GM12864 (cell line): ENCODE measurements at regions not wholly inside any gene's neighbourhood (a gene's known extent, or its start where the extent isn't known, plus 50 kb on each side); places are given as distances from the start of the nearest gene placed in this dataset.

Experiments
- DNase-seq: peaks from one replicate; pipeline ENCODE4 v3.0.0-alpha.2; 2011; ENCODE audit warnings: low read depth
- H3K4me3 ChIP-seq: 2 replicates; pipeline ENCODE4 v1.5.1; 2011; ENCODE audit warnings: mild to moderate bottlenecking, low read depth, low read length, control low read depth
- TF ChIP-seq, protein P1 (sequence below): IDR thresholded peaks from 2 replicates; pipeline ENCODE4 v1.5.1; 2011; ENCODE audit warnings: low read depth, mild to moderate bottlenecking, moderate library complexity, low read length, control low read depth, inconsistent platforms; ENCODE audit errors: missing control alignments

DNA sequence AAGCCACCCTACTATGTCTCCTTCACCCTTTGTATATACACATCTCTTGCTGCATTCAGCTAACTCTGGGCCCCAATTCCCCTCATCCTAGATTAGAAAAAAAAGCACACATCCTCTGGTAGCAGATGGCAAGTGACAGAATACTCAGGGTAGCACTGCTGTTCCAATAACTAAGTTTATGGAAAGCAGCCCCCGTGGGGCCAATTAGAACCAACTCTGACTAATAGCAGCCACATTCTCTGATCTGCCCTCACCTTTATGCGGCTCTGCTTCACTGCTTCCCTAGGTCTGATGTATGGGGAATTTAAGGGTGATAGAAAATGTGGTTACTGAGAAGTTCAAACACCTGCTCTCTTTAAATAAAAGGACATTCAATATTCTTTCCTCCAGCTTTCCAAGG, 74.9 kb upstream of the SETMAR start:
- DNase-seq = no peak
- TF ChIP-seq, protein P1, sequence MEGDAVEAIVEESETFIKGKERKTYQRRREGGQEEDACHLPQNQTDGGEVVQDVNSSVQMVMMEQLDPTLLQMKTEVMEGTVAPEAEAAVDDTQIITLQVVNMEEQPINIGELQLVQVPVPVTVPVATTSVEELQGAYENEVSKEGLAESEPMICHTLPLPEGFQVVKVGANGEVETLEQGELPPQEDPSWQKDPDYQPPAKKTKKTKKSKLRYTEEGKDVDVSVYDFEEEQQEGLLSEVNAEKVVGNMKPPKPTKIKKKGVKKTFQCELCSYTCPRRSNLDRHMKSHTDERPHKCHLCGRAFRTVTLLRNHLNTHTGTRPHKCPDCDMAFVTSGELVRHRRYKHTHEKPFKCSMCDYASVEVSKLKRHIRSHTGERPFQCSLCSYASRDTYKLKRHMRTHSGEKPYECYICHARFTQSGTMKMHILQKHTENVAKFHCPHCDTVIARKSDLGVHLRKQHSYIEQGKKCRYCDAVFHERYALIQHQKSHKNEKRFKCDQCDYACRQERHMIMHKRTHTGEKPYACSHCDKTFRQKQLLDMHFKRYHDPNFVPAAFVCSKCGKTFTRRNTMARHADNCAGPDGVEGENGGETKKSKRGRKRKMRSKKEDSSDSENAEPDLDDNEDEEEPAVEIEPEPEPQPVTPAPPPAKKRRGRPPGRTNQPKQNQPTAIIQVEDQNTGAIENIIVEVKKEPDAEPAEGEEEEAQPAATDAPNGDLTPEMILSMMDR = no peak
- no peak overlapping the region for H3K4me3 ChIP-seq

DNA sequence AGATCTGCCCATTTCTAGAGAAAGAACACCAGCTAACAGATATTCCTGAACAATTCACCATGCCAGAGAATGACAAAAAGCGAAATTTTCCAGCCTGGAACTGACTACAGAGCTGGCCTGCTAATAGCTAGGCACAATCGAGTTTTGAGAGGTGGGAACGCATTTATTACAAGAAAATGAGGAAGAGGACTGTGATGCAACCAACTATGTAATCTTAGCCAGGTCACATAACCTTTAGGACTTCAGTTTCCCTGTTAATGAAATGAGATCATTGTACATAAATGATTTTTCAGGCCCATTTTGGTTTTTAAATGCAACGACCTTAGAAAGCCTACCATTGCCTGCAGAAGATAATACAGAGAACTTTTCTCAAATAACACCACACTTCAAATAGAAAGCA, 72.1 kb upstream of the SETMAR start:
- no peak overlapping the region for H3K4me3 ChIP-seq
- DNase-seq = no peak
- TF ChIP-seq, protein P1 = no peak

- DNase-seq = no peak
Observed at GRCh38 chr3:4232798-4233197, 70.4 kb upstream of the SETMAR start.

DNA sequence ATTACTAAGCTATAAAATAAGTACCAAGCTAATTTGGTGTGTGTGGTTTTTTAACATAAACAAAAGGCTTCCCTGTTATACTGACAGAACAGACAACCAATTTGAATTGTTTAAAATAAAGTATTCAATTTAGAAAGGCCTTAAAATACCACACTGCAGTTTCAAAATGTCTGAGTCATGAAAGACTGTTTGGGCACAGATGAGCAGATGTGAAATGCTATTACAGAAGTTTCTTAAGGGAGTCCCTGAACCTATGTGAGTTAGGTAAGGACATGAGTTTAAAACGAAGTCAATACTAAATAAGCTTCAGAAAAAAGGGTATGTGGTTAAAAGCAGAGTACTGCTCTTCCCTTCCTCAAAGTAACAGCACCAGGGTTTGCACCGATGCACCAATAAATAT, 69.7 kb upstream of the SETMAR start:
- no peak for DNase-seq
- TF ChIP-seq, protein P1 = no peak
- no peak overlapping the region for H3K4me3 ChIP-seq

More at GRCh38 chr3:4232798-4233197, 70.4 kb upstream of the SETMAR start:
- no peak overlapping the region for H3K4me3 ChIP-seq
- TF ChIP-seq, protein P1 = no peak

DNA sequence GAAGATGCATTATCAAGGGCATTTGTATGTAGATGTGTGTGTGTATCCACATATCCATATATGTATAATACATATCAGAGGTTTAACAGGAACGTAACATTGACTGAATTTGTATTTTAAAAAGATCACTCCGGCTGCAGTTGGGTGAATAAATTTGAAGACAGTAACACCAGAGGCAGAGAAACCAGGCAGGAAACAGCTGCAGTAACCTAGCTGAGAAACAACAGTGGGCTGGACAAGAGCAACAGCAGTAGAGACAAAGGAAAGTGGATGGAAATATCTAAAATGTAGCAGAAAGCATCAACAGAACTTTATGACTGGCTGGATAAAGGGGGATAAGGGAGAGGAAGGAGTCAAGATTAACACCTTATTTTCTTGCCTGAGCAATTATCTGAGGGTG, 68.3 kb upstream of the SETMAR start:
- no peak for DNase-seq
- TF ChIP-seq, protein P1 = no peak
- H3K4me3 ChIP-seq = no peak overlapping the region

GRCh38 chr3:4235690-4236089, 67.5 kb upstream of the SETMAR start:
- no peak for DNase-seq
- H3K4me3 ChIP-seq = no peak overlapping the region
- TF ChIP-seq, protein P1 = no peak

DNA sequence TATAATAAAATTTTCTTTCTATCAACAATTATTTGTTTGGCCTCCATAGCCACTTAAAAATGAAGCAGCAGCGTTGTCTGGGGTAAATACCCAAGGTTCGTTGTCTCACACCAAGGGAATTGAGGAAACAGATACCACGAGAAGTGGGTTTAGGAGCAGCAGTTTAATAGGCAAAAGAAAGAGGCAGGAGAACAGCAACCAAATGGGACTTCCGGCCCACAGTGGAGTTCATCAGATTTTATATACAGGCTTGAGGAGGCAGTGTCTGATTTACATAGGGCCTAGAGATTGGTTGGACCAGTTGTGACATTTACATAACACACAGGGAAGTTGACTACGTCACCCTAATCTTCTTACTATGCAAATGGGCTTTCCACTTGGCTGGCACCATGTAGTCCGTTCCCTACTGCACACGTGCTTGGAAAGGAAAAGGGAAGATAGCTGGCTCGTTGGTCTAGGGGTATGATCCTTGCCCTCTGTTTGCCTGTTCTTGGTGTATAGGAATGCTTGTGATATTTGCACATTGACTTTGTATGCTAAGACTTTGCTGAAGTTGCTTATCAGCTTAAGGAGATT, 61.5 kb upstream of the SETMAR start:
- DNase-seq = no peak
- TF ChIP-seq, protein P1 = no peak
- H3K4me3 ChIP-seq = no peak overlapping the region
